Neuron (in vitro differentiated cells): ENCODE measurements at regions not wholly inside any gene's neighbourhood (a gene's known extent, or its start where the extent isn't known, plus 50 kb on each side); places are given as distances from the start of the nearest gene placed in this dataset.
"Not testable (repeated sequence)": the region's sequence is repeated elsewhere in the genome, so short reads cannot be mapped to it uniquely, and the experiment has no call there.

Experiments used
- H2AFZ ChIP-seq: one replicate; pipeline ENCODE4 v1.6.1; 2013; ENCODE audit warnings: low read depth, mild to moderate bottlenecking, inconsistent platforms, low read length, moderate library complexity
- H3K27me3 ChIP-seq: one replicate; pipeline ENCODE4 v1.6.1; 2013; ENCODE audit warnings: low read length; ENCODE audit not compliant: insufficient read depth
- H3K36me3 ChIP-seq: one replicate; pipeline ENCODE4 v1.6.1; 2013; ENCODE audit warnings: low read length; ENCODE audit not compliant: insufficient read depth
- H3K4me1 ChIP-seq: one replicate; pipeline ENCODE4 v1.6.1; 2013; ENCODE audit warnings: low read length; ENCODE audit not compliant: insufficient read depth
- H3K4me3 ChIP-seq: 2 replicates; pipeline ENCODE4 v1.5.1; 2013; ENCODE audit warnings: mild to moderate bottlenecking, low read length, moderate library complexity
- H3K9me3 ChIP-seq: one replicate; pipeline ENCODE4 v1.6.1; 2013; ENCODE audit warnings: low read length

DNA sequence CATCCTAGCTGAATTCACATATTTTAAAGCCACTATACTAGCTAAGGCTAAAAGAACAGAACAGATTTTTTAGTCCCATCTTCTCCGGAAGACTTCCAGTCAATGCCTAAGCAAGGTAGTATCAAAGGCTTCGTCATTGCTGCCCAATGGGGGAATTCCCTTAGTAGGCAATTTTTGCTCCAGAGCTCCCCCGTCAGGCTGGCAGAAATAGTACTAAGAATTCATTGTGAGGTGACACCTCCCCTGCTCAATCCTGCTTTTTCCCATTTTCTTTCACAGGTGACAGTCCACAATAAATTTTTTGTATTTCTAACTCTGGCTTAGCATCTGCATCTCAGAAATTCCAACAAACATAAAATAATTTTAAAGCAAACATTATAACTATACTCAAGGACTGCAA is 52.8 kb upstream of the SRSF6 start:
- Histone ChIP-seq H3K4me3 (no peak overlapping the region), H3K36me3 (no peaks in the 10 kb centered on the region), H3K4me1 (no peaks in the 10 kb centered on the region), H2AFZ (no peak overlapping the region), H3K9me3 (no peaks in the 10 kb centered on the region), H3K27me3 (no peaks in the 10 kb centered on the region)

DNA sequence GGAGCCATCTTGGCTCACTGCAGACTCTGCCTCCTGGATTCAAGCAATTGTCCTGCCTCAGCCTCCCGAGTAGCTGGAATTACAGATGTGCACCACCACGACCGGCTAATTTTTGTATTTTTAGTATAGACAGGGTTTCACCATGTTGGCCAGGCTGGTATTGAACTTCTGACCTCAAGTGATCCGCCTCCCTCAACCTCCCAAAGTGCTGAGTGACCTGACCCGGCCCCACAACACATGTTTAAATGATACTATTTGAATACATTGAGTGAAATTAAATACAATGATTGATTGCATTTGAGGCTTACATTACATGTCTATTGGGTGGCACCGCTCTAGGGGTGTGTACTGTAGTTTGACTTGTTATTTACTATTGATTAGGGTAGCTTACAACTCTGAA is 56.8 kb upstream of the SRSF6 start:
- not testable (repeated sequence) for H3K27me3 ChIP-seq, H3K4me1 ChIP-seq, H2AFZ ChIP-seq, H3K36me3 ChIP-seq, H3K4me3 ChIP-seq, H3K9me3 ChIP-seq

DNA sequence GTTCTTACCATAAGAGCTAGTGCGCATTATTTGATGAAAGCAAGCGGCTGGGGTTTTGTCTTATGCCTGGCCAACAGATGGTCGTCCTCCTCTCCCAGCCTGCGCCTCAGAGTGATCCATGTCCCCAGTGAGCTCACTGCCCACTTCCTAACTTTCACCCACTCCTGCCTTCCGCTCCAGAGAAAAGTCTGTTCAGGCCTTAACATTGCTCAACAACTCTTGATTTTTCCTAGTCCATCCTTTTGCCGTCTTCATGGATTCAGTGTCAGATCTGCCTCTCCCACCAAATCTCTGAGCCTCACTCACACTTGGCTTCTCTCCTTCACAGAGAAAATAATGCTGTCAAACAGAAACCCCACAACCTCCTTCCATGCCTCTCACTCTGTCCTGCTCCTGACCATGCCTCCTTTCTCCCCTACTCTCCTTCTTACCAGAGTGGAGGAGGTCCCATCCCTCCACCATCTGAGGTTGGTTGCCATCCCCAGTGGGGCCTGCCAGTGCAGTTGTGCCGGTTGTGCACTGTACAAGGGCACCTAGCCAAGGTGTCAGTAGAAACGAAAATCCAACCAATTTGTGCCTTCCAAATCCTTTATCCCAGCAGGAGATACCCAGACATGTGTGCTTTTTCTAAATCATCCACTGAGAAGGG is 58.9 kb upstream of the SRSF6 start:
- H3K4me1 ChIP-seq: no peaks in the 10 kb centered on the region
- H3K36me3 ChIP-seq: no peaks in the 10 kb centered on the region
- no peak overlapping the region for H3K4me3 ChIP-seq
- no peaks in the 10 kb centered on the region for H3K9me3 ChIP-seq
- no peaks in the 10 kb centered on the region for H3K27me3 ChIP-seq
- no peak overlapping the region for H2AFZ ChIP-seq

DNA sequence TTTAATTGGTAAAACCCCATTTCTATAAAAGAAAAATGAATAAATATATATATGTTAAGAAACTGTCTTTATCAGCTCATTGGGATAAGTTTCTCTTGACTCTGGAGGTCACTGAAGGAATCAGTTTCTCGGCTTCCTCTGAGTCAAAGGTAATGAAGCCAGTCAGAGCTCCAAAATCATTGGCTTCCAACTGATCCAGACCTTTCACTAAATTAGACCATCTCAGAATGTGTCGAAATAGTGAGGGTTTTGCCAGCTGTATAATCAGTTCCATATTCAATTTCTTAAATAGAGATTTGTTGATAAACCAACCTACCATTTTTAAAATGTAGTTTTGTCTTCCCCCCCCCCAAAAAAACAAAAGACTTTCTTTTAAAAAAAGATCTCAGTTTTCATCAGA is 60.5 kb upstream of the SRSF6 start:
- no peaks in the 10 kb centered on the region for H3K36me3 ChIP-seq
- H3K4me3 ChIP-seq: no peak overlapping the region
- H2AFZ ChIP-seq: no peak overlapping the region
- H3K4me1 ChIP-seq: no peaks in the 10 kb centered on the region
- no peaks in the 10 kb centered on the region for H3K9me3 ChIP-seq
- H3K27me3 ChIP-seq: no peaks in the 10 kb centered on the region

DNA sequence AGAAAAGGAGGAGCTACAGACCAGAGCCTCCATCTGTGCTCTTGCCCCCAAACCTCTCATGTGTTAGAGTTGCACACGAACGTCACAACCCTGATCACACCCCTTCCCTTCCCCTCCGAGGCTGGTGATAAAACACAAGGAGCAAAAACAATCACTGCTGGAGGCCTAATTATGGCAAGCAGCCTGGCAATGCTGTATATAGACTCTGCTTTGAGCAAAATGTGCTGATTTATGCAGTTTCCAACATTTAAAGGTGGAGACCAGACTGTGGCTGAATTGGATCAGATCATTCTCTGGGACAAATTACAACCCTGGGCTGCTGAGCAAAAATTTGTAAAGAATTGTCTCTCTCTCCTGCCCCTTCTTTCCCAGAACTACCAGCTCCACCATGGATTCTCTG is 64.6 kb upstream of the SRSF6 start:
- H3K9me3 ChIP-seq: no peaks in the 10 kb centered on the region
- no peaks in the 10 kb centered on the region for H3K36me3 ChIP-seq
- no peak overlapping the region for H3K4me3 ChIP-seq
- no peak overlapping the region for H2AFZ ChIP-seq
- no peaks in the 10 kb centered on the region for H3K27me3 ChIP-seq
- H3K4me1 ChIP-seq: no peaks in the 10 kb centered on the region

DNA sequence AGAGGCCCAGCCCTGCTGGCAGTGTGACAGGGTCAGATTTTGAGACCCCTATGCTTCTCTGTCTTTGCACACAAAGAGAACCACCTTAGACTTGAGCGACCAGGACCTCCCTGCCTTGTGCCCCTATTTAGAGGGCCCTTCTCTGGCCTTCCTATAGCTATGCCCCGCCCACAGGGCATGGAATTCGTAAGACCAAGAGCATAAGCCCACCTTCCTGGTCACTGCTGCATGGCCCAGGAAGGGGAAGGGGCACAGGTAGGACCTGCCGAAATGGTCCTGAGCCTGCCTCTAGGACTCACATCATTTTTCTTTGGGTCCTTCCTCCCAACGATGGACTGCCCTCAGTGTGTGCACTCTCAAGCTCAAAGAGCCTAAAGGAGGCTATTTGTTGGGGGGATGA is 65.1 kb upstream of the SRSF6 start:
- no peaks in the 10 kb centered on the region for H3K36me3 ChIP-seq
- H2AFZ ChIP-seq: no peak overlapping the region
- H3K27me3 ChIP-seq: no peaks in the 10 kb centered on the region
- H3K4me3 ChIP-seq: no peak overlapping the region
- H3K9me3 ChIP-seq: no peaks in the 10 kb centered on the region
- H3K4me1 ChIP-seq: no peaks in the 10 kb centered on the region

DNA sequence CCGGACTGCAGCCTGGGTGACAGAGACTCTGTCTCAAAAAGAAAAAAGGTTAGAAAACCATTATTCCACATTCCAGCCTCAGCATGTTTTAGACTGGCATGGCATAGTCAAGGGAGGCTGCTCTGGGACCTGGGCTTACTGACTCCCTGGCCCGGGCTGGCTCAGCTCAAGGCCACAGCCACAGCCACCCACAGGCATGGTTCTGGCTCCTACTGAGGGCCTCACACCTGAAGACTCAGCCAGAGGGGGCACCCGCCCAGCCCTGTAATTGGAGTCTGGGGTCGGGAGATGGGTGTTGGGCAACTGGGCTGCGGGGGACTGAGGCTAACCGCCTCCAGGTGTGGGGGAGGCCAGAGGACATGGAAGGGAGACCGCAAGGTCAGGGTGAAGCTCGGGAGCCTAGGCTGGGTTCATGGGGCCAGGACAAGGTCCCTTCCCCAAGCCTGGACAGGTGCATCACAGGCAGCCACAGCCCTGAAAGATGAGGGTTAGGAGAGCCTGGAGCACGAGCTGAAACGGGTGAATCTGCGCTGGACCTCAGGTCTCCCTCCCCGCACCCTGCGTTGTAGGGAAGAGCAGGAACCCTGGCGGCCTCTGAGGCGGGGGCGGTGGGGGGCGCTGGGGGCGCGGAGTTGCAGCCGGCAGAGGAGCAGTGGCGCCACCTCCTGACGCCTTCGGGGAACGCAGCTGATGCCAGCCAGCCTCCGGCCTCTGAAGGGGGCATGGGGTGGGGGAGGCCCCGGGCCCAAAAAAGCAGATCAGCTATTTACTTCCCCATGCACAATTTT is 67.7 kb upstream of the SRSF6 start:
- H2AFZ ChIP-seq: no peak overlapping the region
- no peaks in the 10 kb centered on the region for H3K4me1 ChIP-seq
- H3K4me3 ChIP-seq: no peak overlapping the region
- H3K9me3 ChIP-seq: no peaks in the 10 kb centered on the region
- no peaks in the 10 kb centered on the region for H3K36me3 ChIP-seq
- no peaks in the 10 kb centered on the region for H3K27me3 ChIP-seq

DNA sequence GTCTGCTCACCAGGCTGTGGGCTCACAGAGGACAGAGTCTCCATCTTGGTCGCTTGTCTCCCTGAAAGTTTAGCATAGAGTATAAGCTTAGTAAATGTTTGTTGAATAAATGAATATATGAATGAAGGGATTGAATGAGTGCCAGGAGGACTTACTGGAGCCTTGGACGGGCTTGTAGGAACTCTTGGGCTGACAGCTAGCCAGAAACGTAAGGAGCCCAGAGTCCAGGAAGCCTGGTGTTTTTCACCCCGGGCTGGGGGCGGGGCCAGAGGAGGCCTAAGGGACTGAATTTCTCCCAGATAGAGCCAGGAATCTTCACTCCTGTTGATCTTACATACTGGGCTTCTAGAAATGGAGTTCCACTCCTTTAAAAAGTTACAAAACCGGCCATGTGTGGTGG is 68.5 kb upstream of the SRSF6 start:
- H3K9me3 ChIP-seq: no peaks in the 10 kb centered on the region
- no peak overlapping the region for H2AFZ ChIP-seq
- H3K36me3 ChIP-seq: no peaks in the 10 kb centered on the region
- H3K4me3 ChIP-seq: no peak overlapping the region
- H3K4me1 ChIP-seq: no peaks in the 10 kb centered on the region
- no peaks in the 10 kb centered on the region for H3K27me3 ChIP-seq

DNA sequence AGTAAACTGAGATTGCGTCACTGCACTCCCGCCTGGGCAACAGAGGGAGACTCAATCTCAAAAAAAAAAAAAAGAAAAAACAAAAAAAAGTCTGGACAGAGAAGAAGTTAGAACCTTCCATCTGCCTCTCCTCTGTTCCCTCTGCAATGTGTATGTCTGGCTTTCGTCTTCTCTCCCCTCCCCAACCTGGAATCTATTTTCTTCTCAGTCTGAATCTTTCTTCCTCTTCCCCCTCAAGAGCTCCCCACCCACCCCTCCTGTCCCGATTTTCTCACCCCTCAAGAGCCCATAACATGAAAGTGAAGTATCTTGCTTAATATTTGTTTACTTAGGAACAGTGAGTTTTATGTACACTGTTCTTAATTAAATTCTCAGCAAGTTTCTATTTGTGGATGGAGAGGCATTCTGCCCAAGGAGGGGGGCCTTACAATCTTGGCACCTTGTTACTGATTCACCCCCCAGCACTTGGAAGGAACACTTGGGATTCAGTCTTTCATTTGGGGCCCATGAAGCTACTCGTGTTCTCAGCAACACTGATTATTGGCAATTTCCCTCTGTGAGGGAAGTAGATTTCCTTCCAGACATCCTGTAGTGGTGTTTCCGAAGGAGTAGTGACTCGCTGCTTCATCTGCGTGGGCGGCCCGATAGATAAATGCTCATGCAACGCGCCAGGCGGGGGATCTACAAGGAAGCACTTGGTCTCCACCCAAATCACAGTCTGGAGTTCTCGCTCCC is 69.3 kb upstream of the SRSF6 start:
- H3K9me3 ChIP-seq: no peaks in the 10 kb centered on the region
- H2AFZ ChIP-seq: no peak overlapping the region
- H3K36me3 ChIP-seq: no peaks in the 10 kb centered on the region
- H3K4me1 ChIP-seq: no peaks in the 10 kb centered on the region
- H3K4me3 ChIP-seq: no peak overlapping the region
- H3K27me3 ChIP-seq: no peaks in the 10 kb centered on the region

DNA sequence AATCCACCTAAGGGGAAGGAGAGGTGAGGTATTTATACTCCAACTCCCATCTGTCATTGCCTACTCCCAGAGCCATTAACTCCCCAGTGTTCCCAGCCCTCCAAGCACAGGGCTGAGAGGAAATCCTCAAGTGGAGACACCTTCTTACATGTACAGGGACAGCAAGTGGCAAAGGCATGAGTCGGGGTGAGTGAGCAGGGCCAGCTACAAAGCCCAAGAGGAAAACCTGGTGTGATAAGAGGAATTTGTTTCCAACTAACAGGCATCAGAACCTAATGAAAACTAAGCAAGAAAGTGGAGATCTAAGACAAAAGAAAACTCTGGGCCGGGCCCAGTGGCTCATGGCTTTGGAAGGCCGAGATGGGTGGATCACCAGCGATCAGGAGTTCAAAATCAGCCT is 70.0 kb upstream of the SRSF6 start:
- Histone ChIP-seq H3K4me3 (no peak overlapping the region), H3K9me3 (no peaks in the 10 kb centered on the region), H2AFZ (no peak overlapping the region), H3K27me3 (no peaks in the 10 kb centered on the region), H3K4me1 (no peaks in the 10 kb centered on the region), H3K36me3 (no peaks in the 10 kb centered on the region)

DNA sequence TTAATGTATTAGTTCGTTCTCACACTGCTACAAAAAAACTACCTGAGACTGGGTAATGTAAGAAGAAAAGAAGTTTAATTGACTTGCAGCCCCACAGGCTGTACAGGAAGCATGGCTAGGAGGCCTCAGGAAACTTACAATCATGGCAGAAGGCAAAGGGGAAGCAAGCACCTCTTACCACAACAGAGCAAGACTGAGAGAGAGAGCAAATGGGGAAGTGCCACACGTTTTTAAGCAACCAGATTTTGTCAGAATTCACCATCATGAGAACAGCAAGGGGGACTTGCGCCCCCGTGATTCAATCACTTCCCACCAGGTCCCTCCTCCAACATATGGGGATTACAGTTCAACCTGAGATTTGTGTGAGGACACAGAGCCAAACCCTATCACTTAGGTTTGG is 70.8 kb upstream of the SRSF6 start:
- Histone ChIP-seq H2AFZ (no peak overlapping the region), H3K9me3 (no peaks in the 10 kb centered on the region), H3K36me3 (no peaks in the 10 kb centered on the region), H3K4me3 (no peak overlapping the region), H3K27me3 (no peaks in the 10 kb centered on the region), H3K4me1 (no peaks in the 10 kb centered on the region)

DNA sequence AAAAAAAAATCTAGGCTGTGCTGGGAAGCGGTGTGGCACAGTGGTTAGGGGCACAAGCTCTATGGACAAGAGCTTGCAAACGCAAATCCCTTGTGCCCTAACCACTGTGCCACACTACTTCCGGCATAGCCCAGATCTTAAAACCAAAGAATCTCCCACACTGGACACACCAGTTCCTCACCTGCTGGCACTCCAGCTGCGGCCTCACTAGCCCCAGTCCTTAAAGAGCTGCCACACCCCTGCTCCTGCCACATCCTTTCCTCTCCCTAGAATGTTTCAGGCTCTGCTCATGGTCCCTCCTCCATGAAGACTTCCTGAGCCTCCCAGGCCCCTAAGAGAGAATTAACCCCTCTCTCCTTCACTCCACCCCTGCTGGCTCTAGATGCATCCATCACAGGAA is 71.8 kb upstream of the SRSF6 start:
- H2AFZ ChIP-seq: no peak overlapping the region
- H3K27me3 ChIP-seq: no peaks in the 10 kb centered on the region
- no peaks in the 10 kb centered on the region for H3K9me3 ChIP-seq
- H3K36me3 ChIP-seq: no peaks in the 10 kb centered on the region
- H3K4me3 ChIP-seq: no peak overlapping the region
- H3K4me1 ChIP-seq: no peaks in the 10 kb centered on the region

DNA sequence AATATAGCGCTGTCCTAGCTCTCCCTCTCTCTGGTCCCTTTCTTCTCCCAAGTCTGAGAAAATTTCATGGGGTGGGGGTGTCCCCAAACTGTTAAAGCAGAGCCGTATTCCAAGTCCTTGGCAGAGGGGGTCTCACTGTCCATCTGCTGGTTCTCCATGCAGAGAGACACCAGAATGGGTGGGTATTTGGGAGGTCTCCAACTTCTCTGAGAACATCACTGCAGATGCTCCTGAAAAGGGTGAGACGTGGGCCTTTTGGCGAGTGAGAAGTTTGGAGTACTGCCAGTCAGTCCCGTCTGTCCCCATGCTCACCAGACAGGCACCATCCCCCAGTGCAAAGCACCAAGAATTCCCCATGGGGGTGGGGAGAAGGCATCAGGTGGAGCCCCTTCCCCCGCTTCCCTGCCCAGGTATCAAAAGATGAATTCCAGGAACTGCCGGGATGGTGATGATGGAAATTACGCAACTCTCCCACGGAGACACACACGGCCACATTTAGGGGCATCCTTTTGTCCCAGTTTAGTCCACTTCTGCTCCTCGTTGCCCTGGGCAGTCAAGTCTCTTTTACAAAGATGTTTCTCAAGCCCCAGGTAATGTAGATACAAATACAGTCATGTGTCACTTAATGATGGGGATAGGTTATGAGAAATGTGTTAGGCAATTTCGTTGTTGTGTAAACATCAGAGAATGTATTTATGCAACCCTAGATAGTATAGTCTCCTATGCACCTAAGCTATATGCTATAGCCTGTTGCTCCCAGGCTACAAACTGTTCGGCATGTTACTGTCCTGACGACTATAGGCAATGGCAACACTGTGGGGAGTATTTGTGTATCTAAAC is 73.4 kb upstream of the SRSF6 start:
- Histone ChIP-seq H3K36me3 (no peaks in the 10 kb centered on the region), H3K4me3 (no peak overlapping the region), H3K9me3 (no peaks in the 10 kb centered on the region), H3K4me1 (no peaks in the 10 kb centered on the region), H3K27me3 (no peaks in the 10 kb centered on the region), H2AFZ (no peak overlapping the region)
